Right forelimb (tissue), 1 donor: ENCODE measurements at regions not wholly inside any gene's neighbourhood (a gene's known extent, or its start where the extent isn't known, plus 50 kb on each side); places are given as distances from the start of the nearest gene placed in this dataset.
A peak's percentile ranks its signal among the peaks of the same experiment; 100 is the strongest.
"Not testable (repeated sequence)": the region's sequence is repeated elsewhere in the genome, so short reads cannot be mapped to it uniquely, and the experiment has no call there.

Experiments used
- DNase-seq: peaks from one replicate; pipeline ENCODE4 v3.0.0-alpha.2; 2018

GRCh38 chr11:45402049-45402630, 116.0 kb upstream of the SYT13 start:
- no peak for DNase-seq

- no peak for DNase-seq
Measured at GRCh38 chr11:45400591-45400990, 114.5 kb upstream of the SYT13 start.

- DNase-seq = no peak
Measured at GRCh38 chr11:45399166-45399565, 113.0 kb upstream of the SYT13 start.

GRCh38 chr11:45398325-45398724, 112.2 kb upstream of the SYT13 start:
- DNase-seq = no peak

GRCh38 chr11:45396394-45396793, 110.3 kb upstream of the SYT13 start:
- no peak for DNase-seq

- DNase-seq = no peak
Measured at GRCh38 chr11:45395947-45396346, 109.8 kb upstream of the SYT13 start.

- no peak for DNase-seq
Measured at GRCh38 chr11:45395421-45395820, 109.3 kb upstream of the SYT13 start.

- no peak for DNase-seq
Measured at GRCh38 chr11:45394294-45395085, 108.3 kb upstream of the SYT13 start.

GRCh38 chr11:45393826-45394225, 107.7 kb upstream of the SYT13 start:
- DNase-seq = no peak

- no peak for DNase-seq
Measured at GRCh38 chr11:45393334-45393733, 107.2 kb upstream of the SYT13 start.

- no peak for DNase-seq
Measured at GRCh38 chr11:45392591-45393091, 106.5 kb upstream of the SYT13 start.

GRCh38 chr11:45392154-45392553, 106.0 kb upstream of the SYT13 start:
- no peak for DNase-seq

- no peak for DNase-seq
Measured at GRCh38 chr11:45391168-45391850, 105.2 kb upstream of the SYT13 start.

- no peak for DNase-seq
Measured at GRCh38 chr11:45390407-45390806, 104.3 kb upstream of the SYT13 start.

GRCh38 chr11:45388472-45388871, 102.3 kb upstream of the SYT13 start:
- DNase-seq = no peak

- DNase-seq = not testable (repeated sequence)
Measured at GRCh38 chr11:45387885-45388284, 101.7 kb upstream of the SYT13 start.

GRCh38 chr11:45386972-45387371, 100.8 kb upstream of the SYT13 start:
- DNase-seq = no peak

GRCh38 chr11:45385844-45386243, 99.7 kb upstream of the SYT13 start:
- DNase-seq = no peak

- DNase-seq = no peak
Measured at GRCh38 chr11:45385423-45385822, 99.3 kb upstream of the SYT13 start.

- DNase-seq = no peak
Measured at GRCh38 chr11:45384711-45385241, 98.6 kb upstream of the SYT13 start.

- DNase-seq = no peak
Measured at GRCh38 chr11:45384016-45384415, 97.9 kb upstream of the SYT13 start.

GRCh38 chr11:45383224-45383623, 97.1 kb upstream of the SYT13 start:
- peak; percentile 60 for DNase-seq

- no peak for DNase-seq
Measured at GRCh38 chr11:45382133-45382878, 96.2 kb upstream of the SYT13 start.
